GM12878 (cell line): ENCODE measurements at regions not wholly inside any gene's neighbourhood (a gene's known extent, or its start where the extent isn't known, plus 50 kb on each side); places are given as distances from the start of the nearest gene placed in this dataset.

Source experiments
- FOXK2 ChIP-seq: fragments of 450-650 bp; IDR thresholded peaks from 2 replicates; pipeline ENCODE4 v1.6.1; 2017; ENCODE audit warnings: mild to moderate bottlenecking, moderate library complexity
- KAT2A ChIP-seq: conservative IDR thresholded peaks from 2 replicates; pipeline ENCODE4 v1.6.1; 2011; ENCODE audit warnings: low read depth, low read length; ENCODE audit not compliant: control insufficient read depth
- KDM1A ChIP-seq: fragments of 200-600 bp; sonication (generic); IDR thresholded peaks from 2 replicates; pipeline ENCODE4 v1.6.1; 2016; ENCODE audit warnings: borderline replicate concordance
- SIN3A ChIP-seq: IDR thresholded peaks from 2 replicates; pipeline ENCODE4 v1.6.1; 2012; ENCODE audit warnings: low read depth, low read length, improper control_type of control experiment
- TF ChIP-seq, protein P1 (sequence below): fragments of 450-650 bp; formaldehyde crosslinking; IDR thresholded peaks from 2 replicates; pipeline ENCODE4 v1.5.0; 2022; ENCODE audit warnings: mild to moderate bottlenecking, missing genetic modification characterization
- TF ChIP-seq, protein P2 (sequence below): fragments of 450-650 bp; formaldehyde crosslinking; IDR thresholded peaks from 2 replicates; pipeline ENCODE4 v1.4.0; 2022; ENCODE audit warnings: mild to moderate bottlenecking, moderate library complexity
- TF ChIP-seq, protein P3 (sequence below): fragments of 450-650 bp; IDR thresholded peaks from 2 replicates; pipeline ENCODE4 v1.6.1; 2017; ENCODE audit warnings: antibody characterized with exemption, mild to moderate bottlenecking, moderate library complexity
- TF ChIP-seq, protein P4 (sequence below): IDR thresholded peaks from 2 replicates; pipeline ENCODE4 v1.6.1; 2011; ENCODE audit warnings: low read depth, mild to moderate bottlenecking, low read length, moderate library complexity, borderline replicate concordance; ENCODE audit errors: extremely low read depth

DNA sequence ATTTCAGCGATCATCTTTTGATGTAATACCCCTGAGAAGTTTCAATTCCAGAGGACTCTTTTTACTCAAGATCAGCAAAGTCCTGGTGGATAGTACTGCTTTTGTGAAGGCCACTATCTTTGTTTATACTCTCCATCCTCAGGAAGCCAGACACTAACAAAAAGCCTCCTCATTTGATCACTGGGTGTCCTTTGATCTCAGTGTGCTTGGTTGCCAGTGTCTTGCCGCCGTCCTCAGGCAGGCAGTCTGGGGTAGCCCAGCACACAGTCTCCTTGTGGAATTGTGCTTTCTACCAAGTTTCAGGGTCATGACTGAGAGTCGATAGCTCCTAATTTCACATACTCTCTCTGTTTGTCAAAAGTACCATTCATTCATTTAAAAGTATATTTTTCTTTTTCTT, 762.2 kb downstream of the EFNB2 start:
- TF ChIP-seq, protein P1, sequence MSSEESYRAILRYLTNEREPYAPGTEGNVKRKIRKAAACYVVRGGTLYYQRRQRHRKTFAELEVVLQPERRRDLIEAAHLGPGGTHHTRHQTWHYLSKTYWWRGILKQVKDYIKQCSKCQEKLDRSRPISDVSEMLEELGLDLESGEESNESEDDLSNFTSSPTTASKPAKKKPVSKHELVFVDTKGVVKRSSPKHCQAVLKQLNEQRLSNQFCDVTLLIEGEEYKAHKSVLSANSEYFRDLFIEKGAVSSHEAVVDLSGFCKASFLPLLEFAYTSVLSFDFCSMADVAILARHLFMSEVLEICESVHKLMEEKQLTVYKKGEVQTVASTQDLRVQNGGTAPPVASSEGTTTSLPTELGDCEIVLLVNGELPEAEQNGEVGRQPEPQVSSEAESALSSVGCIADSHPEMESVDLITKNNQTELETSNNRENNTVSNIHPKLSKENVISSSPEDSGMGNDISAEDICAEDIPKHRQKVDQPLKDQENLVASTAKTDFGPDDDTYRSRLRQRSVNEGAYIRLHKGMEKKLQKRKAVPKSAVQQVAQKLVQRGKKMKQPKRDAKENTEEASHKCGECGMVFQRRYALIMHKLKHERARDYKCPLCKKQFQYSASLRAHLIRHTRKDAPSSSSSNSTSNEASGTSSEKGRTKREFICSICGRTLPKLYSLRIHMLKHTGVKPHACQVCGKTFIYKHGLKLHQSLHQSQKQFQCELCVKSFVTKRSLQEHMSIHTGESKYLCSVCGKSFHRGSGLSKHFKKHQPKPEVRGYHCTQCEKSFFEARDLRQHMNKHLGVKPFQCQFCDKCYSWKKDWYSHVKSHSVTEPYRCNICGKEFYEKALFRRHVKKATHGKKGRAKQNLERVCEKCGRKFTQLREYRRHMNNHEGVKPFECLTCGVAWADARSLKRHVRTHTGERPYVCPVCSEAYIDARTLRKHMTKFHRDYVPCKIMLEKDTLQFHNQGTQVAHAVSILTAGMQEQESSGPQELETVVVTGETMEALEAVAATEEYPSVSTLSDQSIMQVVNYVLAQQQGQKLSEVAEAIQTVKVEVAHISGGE (CRISPR knock-in tag), result no peak
- no peak for TF ChIP-seq KDM1A
- TF ChIP-seq, protein P2, sequence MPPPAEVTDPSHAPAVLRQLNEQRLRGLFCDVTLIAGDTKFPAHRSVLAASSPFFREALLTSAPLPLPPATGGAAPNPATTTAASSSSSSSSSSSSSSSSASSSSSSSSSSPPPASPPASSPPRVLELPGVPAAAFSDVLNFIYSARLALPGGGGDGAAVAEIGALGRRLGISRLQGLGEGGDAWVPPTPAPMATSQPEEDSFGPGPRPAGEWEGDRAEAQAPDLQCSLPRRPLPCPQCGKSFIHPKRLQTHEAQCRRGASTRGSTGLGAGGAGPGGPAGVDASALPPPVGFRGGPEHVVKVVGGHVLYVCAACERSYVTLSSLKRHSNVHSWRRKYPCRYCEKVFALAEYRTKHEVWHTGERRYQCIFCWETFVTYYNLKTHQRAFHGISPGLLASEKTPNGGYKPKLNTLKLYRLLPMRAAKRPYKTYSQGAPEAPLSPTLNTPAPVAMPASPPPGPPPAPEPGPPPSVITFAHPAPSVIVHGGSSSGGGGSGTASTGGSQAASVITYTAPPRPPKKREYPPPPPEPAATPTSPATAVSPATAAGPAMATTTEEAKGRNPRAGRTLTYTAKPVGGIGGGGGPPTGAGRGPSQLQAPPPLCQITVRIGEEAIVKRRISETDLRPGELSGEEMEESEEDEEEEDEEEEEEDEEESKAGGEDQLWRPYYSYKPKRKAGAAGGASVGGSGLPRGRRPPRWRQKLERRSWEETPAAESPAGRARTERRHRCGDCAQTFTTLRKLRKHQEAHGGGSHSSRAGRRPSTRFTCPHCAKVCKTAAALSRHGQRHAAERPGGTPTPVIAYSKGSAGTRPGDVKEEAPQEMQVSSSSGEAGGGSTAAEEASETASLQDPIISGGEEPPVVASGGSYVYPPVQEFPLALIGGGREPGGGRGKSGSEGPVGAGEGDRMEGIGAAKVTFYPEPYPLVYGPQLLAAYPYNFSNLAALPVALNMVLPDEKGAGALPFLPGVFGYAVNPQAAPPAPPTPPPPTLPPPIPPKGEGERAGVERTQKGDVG, result no peak
- TF ChIP-seq SIN3A, result no peak
- TF ChIP-seq, protein P3, sequence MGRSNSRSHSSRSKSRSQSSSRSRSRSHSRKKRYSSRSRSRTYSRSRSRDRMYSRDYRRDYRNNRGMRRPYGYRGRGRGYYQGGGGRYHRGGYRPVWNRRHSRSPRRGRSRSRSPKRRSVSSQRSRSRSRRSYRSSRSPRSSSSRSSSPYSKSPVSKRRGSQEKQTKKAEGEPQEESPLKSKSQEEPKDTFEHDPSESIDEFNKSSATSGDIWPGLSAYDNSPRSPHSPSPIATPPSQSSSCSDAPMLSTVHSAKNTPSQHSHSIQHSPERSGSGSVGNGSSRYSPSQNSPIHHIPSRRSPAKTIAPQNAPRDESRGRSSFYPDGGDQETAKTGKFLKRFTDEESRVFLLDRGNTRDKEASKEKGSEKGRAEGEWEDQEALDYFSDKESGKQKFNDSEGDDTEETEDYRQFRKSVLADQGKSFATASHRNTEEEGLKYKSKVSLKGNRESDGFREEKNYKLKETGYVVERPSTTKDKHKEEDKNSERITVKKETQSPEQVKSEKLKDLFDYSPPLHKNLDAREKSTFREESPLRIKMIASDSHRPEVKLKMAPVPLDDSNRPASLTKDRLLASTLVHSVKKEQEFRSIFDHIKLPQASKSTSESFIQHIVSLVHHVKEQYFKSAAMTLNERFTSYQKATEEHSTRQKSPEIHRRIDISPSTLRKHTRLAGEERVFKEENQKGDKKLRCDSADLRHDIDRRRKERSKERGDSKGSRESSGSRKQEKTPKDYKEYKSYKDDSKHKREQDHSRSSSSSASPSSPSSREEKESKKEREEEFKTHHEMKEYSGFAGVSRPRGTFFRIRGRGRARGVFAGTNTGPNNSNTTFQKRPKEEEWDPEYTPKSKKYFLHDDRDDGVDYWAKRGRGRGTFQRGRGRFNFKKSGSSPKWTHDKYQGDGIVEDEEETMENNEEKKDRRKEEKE, result no peak
- no peak for TF ChIP-seq FOXK2
- TF ChIP-seq KAT2A, result no peak
- TF ChIP-seq, protein P4, sequence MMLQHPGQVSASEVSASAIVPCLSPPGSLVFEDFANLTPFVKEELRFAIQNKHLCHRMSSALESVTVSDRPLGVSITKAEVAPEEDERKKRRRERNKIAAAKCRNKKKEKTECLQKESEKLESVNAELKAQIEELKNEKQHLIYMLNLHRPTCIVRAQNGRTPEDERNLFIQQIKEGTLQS, result no peak
